Ovary (tissue), 7 donors: ENCODE measurements at regions not wholly inside any gene's neighbourhood (a gene's known extent, or its start where the extent isn't known, plus 50 kb on each side); places are given as distances from the start of the nearest gene placed in this dataset.
"Not testable (repeated sequence)": the region's sequence is repeated elsewhere in the genome, so short reads cannot be mapped to it uniquely, and the experiment has no call there.

Experiments
- DNase-seq, 5 donors: peaks; one replicate each; pipeline ENCODE4 v3.0.0-alpha.2; 2019 to 2020
- H3K27ac ChIP-seq, 2 donors: fragments of 200-600 bp; one replicate each; pipeline versions ENCODE4 v1.5.1 to v1.8.0; 2019 to 2022
- H3K27me3 ChIP-seq: fragments of 200-600 bp; one replicate; pipeline ENCODE4 v1.8.0; 2022
- H3K36me3 ChIP-seq: fragments of 200-600 bp; sonication (generic); one replicate; pipeline ENCODE4 v1.5.1; 2019
- H3K4me1 ChIP-seq: one replicate; pipeline ENCODE4 v1.8.1; 2013; ENCODE audit warnings: mild to moderate bottlenecking, moderate library complexity; ENCODE audit not compliant: insufficient read depth
- H3K4me3 ChIP-seq: fragments of 200-600 bp; sonication (generic); one replicate; pipeline ENCODE4 v1.5.1; 2017
- H3K9me3 ChIP-seq, 2 donors: fragments of 200-600 bp in 1 of 2; sonication (generic) in 1 of 2; one replicate each; pipeline versions ENCODE4 v1.5.1 to v1.8.1; 2013 to 2019; ENCODE audit warnings: mild to moderate bottlenecking in 1 of 2, moderate library complexity in 1 of 2
- EP300 ChIP-seq: sonication (generic); formaldehyde crosslinking; IDR thresholded peaks from one replicate; pipeline ENCODE4 v1.6.1; 2017; ENCODE audit warnings: antibody characterized with exemption
- POLR2A ChIP-seq: fragments of 450-650 bp; IDR thresholded peaks from one replicate; pipeline ENCODE4 v1.6.1; 2017; ENCODE audit warnings: antibody characterized with exemption, mild to moderate bottlenecking, moderate library complexity
- WGBS, 3 donors: extraction: QIAGEN DNeasy Blood & Tissue Kit in 1 of 3; methylation state at CpG; one replicate each; pipeline versions ENCODE4 v1.1.5 to v1.1.7; 2013 to 2017; 5-methylcytosine and 5-hydroxymethylcytosine counted together
- intact Hi-C, 4 donors: fragments of 100-400 bp; cut with DNase I; formaldehyde crosslinking; loops; one replicate each; pipeline versions ENCODE4 v1.11.0 to v1.15.1; 2022 to 2023
- TF ChIP-seq, protein P1 (sequence below), 3 donors: fragments of 450-650 bp in 2 of 3; fragments of 200-600 bp in 1 of 3; IDR thresholded peaks; one replicate each; pipeline versions ENCODE4 v1.5.1 to v1.8.0; 2016 to 2022; ENCODE audit warnings: antibody characterized with exemption in 3 of 3, mild to moderate bottlenecking in 1 of 3
- donor health status: DM: no; HTN: no; CAD: no; lungs with moderate emphysema.
- donor health status: DM: no; HTN: no; CAD: no.
- donor health status: Bipolar disorder and iron deficiency.
- donor health status: DM: no; HTN: no; CAD: no.
- donor health status: DM: yes; HTN: yes; CAD: no.

- H3K9me3 ChIP-seq = no peaks in the 10 kb centered on the region
- no peak overlapping the region for H3K27ac ChIP-seq
- intact Hi-C loops = no loop called here
- no peak for DNase-seq
- no peaks in the 10 kb centered on the region for H3K27me3 ChIP-seq
- no peaks in the 10 kb centered on the region for H3K4me1 ChIP-seq
- H3K36me3 ChIP-seq = no peaks in the 10 kb centered on the region
- TF ChIP-seq POLR2A (no peak), EP300 (no peak)
- TF ChIP-seq, protein P1, sequence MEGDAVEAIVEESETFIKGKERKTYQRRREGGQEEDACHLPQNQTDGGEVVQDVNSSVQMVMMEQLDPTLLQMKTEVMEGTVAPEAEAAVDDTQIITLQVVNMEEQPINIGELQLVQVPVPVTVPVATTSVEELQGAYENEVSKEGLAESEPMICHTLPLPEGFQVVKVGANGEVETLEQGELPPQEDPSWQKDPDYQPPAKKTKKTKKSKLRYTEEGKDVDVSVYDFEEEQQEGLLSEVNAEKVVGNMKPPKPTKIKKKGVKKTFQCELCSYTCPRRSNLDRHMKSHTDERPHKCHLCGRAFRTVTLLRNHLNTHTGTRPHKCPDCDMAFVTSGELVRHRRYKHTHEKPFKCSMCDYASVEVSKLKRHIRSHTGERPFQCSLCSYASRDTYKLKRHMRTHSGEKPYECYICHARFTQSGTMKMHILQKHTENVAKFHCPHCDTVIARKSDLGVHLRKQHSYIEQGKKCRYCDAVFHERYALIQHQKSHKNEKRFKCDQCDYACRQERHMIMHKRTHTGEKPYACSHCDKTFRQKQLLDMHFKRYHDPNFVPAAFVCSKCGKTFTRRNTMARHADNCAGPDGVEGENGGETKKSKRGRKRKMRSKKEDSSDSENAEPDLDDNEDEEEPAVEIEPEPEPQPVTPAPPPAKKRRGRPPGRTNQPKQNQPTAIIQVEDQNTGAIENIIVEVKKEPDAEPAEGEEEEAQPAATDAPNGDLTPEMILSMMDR (IDR thresholded peaks at IDR 0.05) = no peak
- no peak overlapping the region for H3K4me3 ChIP-seq
- 82 to 93% (median 85%) methylated on average over 4 of the region's 4 CpGs for WGBS, 3 donors
Observed at GRCh38 chr12:75646329-75647210, 135.2 kb upstream of the KRR1 start.

- intact Hi-C loops = no loop called here
- no peak for TF ChIP-seq POLR2A
- TF ChIP-seq, protein P1 (IDR thresholded peaks at IDR 0.05) = no peak
- no peak for TF ChIP-seq EP300
- no peak overlapping the region for H3K4me3 ChIP-seq
- H3K36me3 ChIP-seq = no peaks in the 10 kb centered on the region
- no peaks in the 10 kb centered on the region for H3K4me1 ChIP-seq
- no peaks in the 10 kb centered on the region for H3K9me3 ChIP-seq
- 91 to 93% (median 92%) methylated on average over 3 of the region's 3 CpGs for WGBS, 3 donors
- H3K27me3 ChIP-seq = no peaks in the 10 kb centered on the region
- H3K27ac ChIP-seq = no peak overlapping the region
- no peak for DNase-seq
Observed at GRCh38 chr12:75644472-75645072, 133.2 kb upstream of the KRR1 start.

- DNase-seq, H3K4me3 ChIP-seq, H3K4me1 ChIP-seq, H3K27me3 ChIP-seq, H3K27ac ChIP-seq, H3K9me3 ChIP-seq, intact Hi-C loops, H3K36me3 ChIP-seq: not testable (repeated sequence)
- 90 to 93% (median 91%) methylated on average over 5 of the region's 5 CpGs for WGBS, 3 donors
Observed at GRCh38 chr12:75643119-75643518, 131.7 kb upstream of the KRR1 start.

DNA sequence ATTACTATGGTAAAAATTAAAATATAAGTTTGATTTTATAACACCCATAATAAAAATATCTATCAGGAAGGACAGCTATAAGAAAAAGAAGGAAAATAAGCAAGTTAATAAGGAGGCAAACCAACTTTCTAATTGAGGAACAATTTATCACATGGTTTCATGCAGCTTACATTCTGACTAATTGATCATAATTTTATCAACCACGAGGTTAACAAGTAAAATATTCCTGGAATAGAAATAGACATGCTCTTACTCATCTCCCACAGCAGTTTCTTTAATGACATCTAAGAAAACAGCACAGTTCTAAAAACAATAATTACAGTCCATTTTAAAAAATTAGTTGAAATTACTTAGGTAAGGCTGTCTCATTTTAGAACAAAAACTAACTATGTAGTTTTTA is 130.8 kb upstream of the KRR1 start:
- Histone ChIP-seq H3K4me3 (no peak overlapping the region), H3K4me1 (no peaks in the 10 kb centered on the region), H3K36me3 (no peaks in the 10 kb centered on the region), H3K27ac (no peak overlapping the region), H3K27me3 (no peaks in the 10 kb centered on the region), H3K9me3 (no peaks in the 10 kb centered on the region)
- no peak for DNase-seq
- TF ChIP-seq POLR2A (no peak), EP300 (no peak)
- TF ChIP-seq, protein P1 (IDR thresholded peaks at IDR 0.05) = no peak
- 6 to 21% (median 8%) methylated on average over 1 of the region's 1 CpG for WGBS, 3 donors
- intact Hi-C loops = no loop called here
